Heart left ventricle (tissue), 16 donors: ENCODE measurements at regions not wholly inside any gene's neighbourhood (a gene's known extent, or its start where the extent isn't known, plus 50 kb on each side); places are given as distances from the start of the nearest gene placed in this dataset.
A peak's percentile ranks its signal among the peaks of the same experiment; 100 is the strongest.
"Not testable (repeated sequence)": the region's sequence is repeated elsewhere in the genome, so short reads cannot be mapped to it uniquely, and the experiment has no call there.

ENCODE experiments used
- ATAC-seq, 4 donors: fragments of 200-7000 bp; cut with Tn5 transposase; one replicate each; pipeline ENCODE4 v1.9.1; 2020 to 2022; ENCODE audit warnings: moderate library complexity in 4 of 4, mild to moderate bottlenecking in 3 of 4, moderate number of reproducible peaks in 1 of 4
- DNase-seq, 5 donors: peaks; one replicate each; pipeline ENCODE4 v3.0.0-alpha.2; 2020
- H3K27ac ChIP-seq, 12 donors: fragments of 200-600 bp; sonication (generic) in 4 of 12; one replicate each; pipeline versions ENCODE4 v1.5.0 to v1.8.0; 2016 to 2022; ENCODE audit warnings: mild to moderate bottlenecking in 2 of 12
- H3K27me3 ChIP-seq, 9 donors: fragments of 200-600 bp; sonication (generic) in 2 of 9; one replicate each; pipeline versions ENCODE4 v1.5.1 to v1.8.0; 2016 to 2022; ENCODE audit warnings: mild to moderate bottlenecking in 3 of 9
- H3K36me3 ChIP-seq, 9 donors: fragments of 200-600 bp; sonication (generic) in 2 of 9; one replicate each; pipeline versions ENCODE4 v1.5.0 to v1.8.0; 2018 to 2022; ENCODE audit warnings: mild to moderate bottlenecking in 2 of 9
- H3K4me1 ChIP-seq, 12 donors: fragments of 200-600 bp; sonication (generic) in 4 of 12; one replicate each; pipeline versions ENCODE4 v1.5.0 to v1.8.0; 2016 to 2022; ENCODE audit warnings: mild to moderate bottlenecking in 3 of 12
- H3K4me3 ChIP-seq, 12 donors: fragments of 200-600 bp; sonication (generic) in 4 of 12; one replicate each; pipeline versions ENCODE4 v1.5.0 to v1.8.0; 2017 to 2022; ENCODE audit warnings: mild to moderate bottlenecking in 9 of 12, moderate library complexity in 4 of 12
- H3K9me3 ChIP-seq, 12 donors: fragments of 200-600 bp; sonication (generic) in 4 of 12; one replicate each; pipeline versions ENCODE4 v1.5.0 to v1.8.0; 2016 to 2022; ENCODE audit warnings: mild to moderate bottlenecking in 1 of 12
- CTCF ChIP-seq, 12 donors: fragments of 200-600 bp; sonication (generic) in 4 of 12; IDR thresholded peaks; one replicate each; pipeline versions ENCODE4 v1.5.0 to v1.8.0; 2018 to 2022; ENCODE audit warnings: antibody characterized with exemption in 12 of 12, mild to moderate bottlenecking in 5 of 12
- POLR2A ChIP-seq, 2 donors: fragments of 450-650 bp; IDR thresholded peaks; one replicate each; pipeline ENCODE4 v1.6.1; 2017; ENCODE audit warnings: antibody characterized with exemption in 2 of 2, mild to moderate bottlenecking in 2 of 2, moderate library complexity in 2 of 2
- WGBS, 4 donors: extraction: QIAGEN DNeasy Blood & Tissue Kit in 2 of 4; methylation state at CpG; one replicate each; pipeline versions ENCODE4 v1.1.5 to v1.1.7; 2013 to 2018; 5-methylcytosine and 5-hydroxymethylcytosine counted together
- intact Hi-C, 10 donors: fragments of 100-400 bp; cut with DNase I; formaldehyde crosslinking; loops; one replicate each; pipeline versions ENCODE4 v1.11.1 to v1.14.2; 2022
- donor health status: ischemic (EF 13 %, LVEDD 7.1; RV severe dilation, severe dysfunction).
- donor health status: healthy with polysubstance abuse.
- donor health status: DM: no; HTN: yes; CAD: no.
- donor health status: DM: no; HTN: no; CAD: no.
- donor health status: ischemic (EF 25% LVEDD 6.9; RV normal size, moderate dysfunction).
- donor health status: ischemic (EF 25% LVEDD 5.7; RV mildly dilated, moderate dysfunction).
- donor health status: healthy.
- donor health status: DM: yes; HTN: yes; CAD: no.
- donor health status: ischemic (EF 35%, LVEDD 5.7; RV mildly dilated, moderate dysfunction).
- donor health status: nonischemic (EF 11% LVEDD 7.7; RV severe dilation, severe dysfunction).
- donor health status: DM: yes; HTN: yes; CAD: no.
- donor health status: PGD.
- donor health status: ischemic (EF 29% LVEDD 5.4; RV normal size, mild dysfunction).
- donor health status: nonischemic (EF 23%, LVEDD 6.1; RV moderate dilation, normal function).

- intact Hi-C loops = no loop called here
- ATAC-seq = no peak
- H3K36me3 ChIP-seq = no peaks in the 10 kb centered on the region
- no peaks in the 10 kb centered on the region for H3K9me3 ChIP-seq
- no peak overlapping the region for H3K27ac ChIP-seq
- DNase-seq = no peak
- TF ChIP-seq POLR2A (IDR thresholded peaks at IDR 0.05) = no peak
- no peak for TF ChIP-seq CTCF (IDR thresholded peaks at IDR 0.05)
- no peak overlapping the region for H3K4me3 ChIP-seq
- peaks cover 0 to 6% (median 0%) of the 10 kb centered on the region in 12 donors for H3K4me1 ChIP-seq
- WGBS, 4 donors = 55 to 58% (median 57%) methylated on average over 1 of the region's 1 CpG
- no peaks in the 10 kb centered on the region for H3K27me3 ChIP-seq
Observed at GRCh38 chr2:67613227-67613626, 216.1 kb downstream of the ETAA1 start.

GRCh38 chr2:67614454-67614853, 217.3 kb downstream of the ETAA1 start:
- Histone ChIP-seq H3K27me3 (no peaks in the 10 kb centered on the region), H3K27ac (no peak overlapping the region), H3K4me1 (peaks cover 0 to 6% (median 0%) of the 10 kb centered on the region in 12 donors), H3K36me3 (no peaks in the 10 kb centered on the region), H3K9me3 (no peaks in the 10 kb centered on the region), H3K4me3 (no peak overlapping the region)
- DNase-seq = no peak
- intact Hi-C loops = no loop called here
- 78 to 95% (median 88%) methylated on average over 1 of the region's 1 CpG for WGBS, 4 donors
- no peak for ATAC-seq
- no peak for TF ChIP-seq POLR2A (IDR thresholded peaks at IDR 0.05)
- no peak for TF ChIP-seq CTCF (IDR thresholded peaks at IDR 0.05)

- intact Hi-C loops = no loop called here
- Histone ChIP-seq H3K4me1 (peaks cover 0 to 6% (median 0%) of the 10 kb centered on the region in 12 donors), H3K9me3 (no peaks in the 10 kb centered on the region), H3K4me3 (no peak overlapping the region), H3K27me3 (no peaks in the 10 kb centered on the region), H3K27ac (peak overlapping the region in 9 of 12 donors; percentile 17 to 70 (median 57)), H3K36me3 (no peaks in the 10 kb centered on the region)
- DNase-seq (peak in 4 of 5 donors; percentile 26 to 51 (median 36)), ATAC-seq (peak; percentile 76 to 97 (median 90))
- 35 to 60% (median 45%) methylated on average over 1 of the region's 1 CpG for WGBS, 4 donors
- TF ChIP-seq CTCF (IDR thresholded peaks at IDR 0.05) = no peak
- no peak for TF ChIP-seq POLR2A (IDR thresholded peaks at IDR 0.05)
Observed at GRCh38 chr2:67616749-67617148, 219.6 kb downstream of the ETAA1 start.

- DNase-seq = no peak
- Histone ChIP-seq H3K27ac (no peak overlapping the region), H3K27me3 (no peaks in the 10 kb centered on the region), H3K4me3 (no peak overlapping the region), H3K4me1 (peaks cover 0 to 6% (median 0%) of the 10 kb centered on the region in 12 donors), H3K9me3 (peaks cover 0 to 4% (median 0%) of the 10 kb centered on the region in 12 donors), H3K36me3 (no peaks in the 10 kb centered on the region)
- TF ChIP-seq CTCF (IDR thresholded peaks at IDR 0.05) = no peak
- TF ChIP-seq POLR2A (IDR thresholded peaks at IDR 0.05) = no peak
- intact Hi-C loops = no loop called here
- no peak for ATAC-seq
Observed at GRCh38 chr2:67619204-67619603, 222.1 kb downstream of the ETAA1 start.

- ATAC-seq, H3K27ac ChIP-seq, H3K4me3 ChIP-seq, H3K27me3 ChIP-seq, H3K4me1 ChIP-seq, H3K36me3 ChIP-seq, intact Hi-C loops, H3K9me3 ChIP-seq, DNase-seq: not testable (repeated sequence)
- WGBS, 4 donors = 93 to 95% (median 94%) methylated on average over 2 of the region's 2 CpGs
Observed at GRCh38 chr2:67623741-67624140, 226.6 kb downstream of the ETAA1 start.
